ENCODE measurements at regions not wholly inside any gene's neighbourhood (a gene's known extent, or its start where the extent isn't known, plus 50 kb on each side); places are given as distances from the start of the nearest gene placed in this dataset.

DNA sequence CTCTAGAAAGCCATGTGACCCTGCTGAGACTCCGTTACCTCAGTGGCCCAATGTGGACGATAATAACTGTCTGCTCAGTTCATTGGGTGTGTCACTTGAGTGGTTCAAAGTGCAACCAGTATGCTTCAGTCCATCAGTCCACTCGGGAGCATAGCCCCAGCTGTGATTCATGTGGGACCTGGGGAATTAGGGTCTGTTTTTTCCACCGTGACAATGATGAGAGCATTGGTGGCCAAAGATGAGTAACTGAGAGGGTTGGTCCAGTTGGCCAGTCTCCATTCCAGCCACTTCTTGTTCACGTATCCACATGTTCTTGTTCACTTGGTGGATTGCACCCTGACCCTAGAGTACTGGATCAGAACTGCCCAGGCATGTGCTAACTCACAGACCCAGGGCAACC, 403.6 kb downstream of the CD83 start:
- TF ChIP-seq, protein P1, sequence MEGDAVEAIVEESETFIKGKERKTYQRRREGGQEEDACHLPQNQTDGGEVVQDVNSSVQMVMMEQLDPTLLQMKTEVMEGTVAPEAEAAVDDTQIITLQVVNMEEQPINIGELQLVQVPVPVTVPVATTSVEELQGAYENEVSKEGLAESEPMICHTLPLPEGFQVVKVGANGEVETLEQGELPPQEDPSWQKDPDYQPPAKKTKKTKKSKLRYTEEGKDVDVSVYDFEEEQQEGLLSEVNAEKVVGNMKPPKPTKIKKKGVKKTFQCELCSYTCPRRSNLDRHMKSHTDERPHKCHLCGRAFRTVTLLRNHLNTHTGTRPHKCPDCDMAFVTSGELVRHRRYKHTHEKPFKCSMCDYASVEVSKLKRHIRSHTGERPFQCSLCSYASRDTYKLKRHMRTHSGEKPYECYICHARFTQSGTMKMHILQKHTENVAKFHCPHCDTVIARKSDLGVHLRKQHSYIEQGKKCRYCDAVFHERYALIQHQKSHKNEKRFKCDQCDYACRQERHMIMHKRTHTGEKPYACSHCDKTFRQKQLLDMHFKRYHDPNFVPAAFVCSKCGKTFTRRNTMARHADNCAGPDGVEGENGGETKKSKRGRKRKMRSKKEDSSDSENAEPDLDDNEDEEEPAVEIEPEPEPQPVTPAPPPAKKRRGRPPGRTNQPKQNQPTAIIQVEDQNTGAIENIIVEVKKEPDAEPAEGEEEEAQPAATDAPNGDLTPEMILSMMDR (conservative IDR thresholded peaks at IDR 0.05 in 1 of 2, IDR thresholded peaks at IDR 0.05 in 1 of 2; ENCODE audit: low read depth in 1 of 2, low read length in 2 of 2) = no peak
- no peak for TF ChIP-seq EZH2 (IDR thresholded peaks at IDR 0.05; ENCODE audit: low read length, missing control alignments)
